ENCODE measurements at regions not wholly inside any gene's neighbourhood (a gene's known extent, or its start where the extent isn't known, plus 50 kb on each side); places are given as distances from the start of the nearest gene placed in this dataset.
A peak's percentile ranks its signal among the peaks of the same experiment; 100 is the strongest.

- no peak overlapping the region for H4K8ac ChIP-seq (ENCODE audit: low read depth, low read length)
- H4K5ac ChIP-seq (ENCODE audit: low read length): no peak overlapping the region
- no peak overlapping the region for H3K18ac ChIP-seq (ENCODE audit: low read length)
- no peaks in the 10 kb centered on the region for H3K36me3 ChIP-seq (ENCODE audit: control insufficient read depth, insufficient read depth, low read length)
- H3K4me2 ChIP-seq (ENCODE audit: low read length): no peak overlapping the region
- no peaks in the 10 kb centered on the region for H3K79me2 ChIP-seq (ENCODE audit: control insufficient read depth, insufficient read depth, low read length)
- no peak overlapping the region for H2BK120ac ChIP-seq (ENCODE audit: low read depth, low read length)
- no peak overlapping the region for H3K27ac ChIP-seq (ENCODE audit: low read depth, low read length)
- H2BK5ac ChIP-seq (ENCODE audit: low read length): no peak overlapping the region
- H3K27me3 ChIP-seq (ENCODE audit: insufficient read depth, low read length, poor library complexity): no peaks in the 10 kb centered on the region
- H3K4ac ChIP-seq (ENCODE audit: low read depth, low read length): no peak overlapping the region
- no peak overlapping the region for H3K56ac ChIP-seq (ENCODE audit: low read length)
- WGBS (ENCODE audit: extremely low coverage, insufficient coverage, low lambda C conversion rate): no CpG with 5 or more reads among the region's 2 CpGs
- no peak for DNase-seq
- no peaks in the 10 kb centered on the region for H3K79me1 ChIP-seq (ENCODE audit: low read length)
- no peak overlapping the region for H3K4me3 ChIP-seq (ENCODE audit: low read length)
- no peak overlapping the region for H2BK15ac ChIP-seq (replicated peaks; ENCODE audit: low read depth)
- no peak overlapping the region for H3K9ac ChIP-seq (ENCODE audit: low read length)
- H2AK5ac ChIP-seq (ENCODE audit: low read length): no peak overlapping the region
- H3K4me1 ChIP-seq (ENCODE audit: control insufficient read depth, low read depth, low read length): no peaks in the 10 kb centered on the region
- H3K23ac ChIP-seq (ENCODE audit: low read length): no peak overlapping the region
These were observed 588.7 kb downstream of the CCER1 start for GRCh38 chr12:90366286-90366685.

GRCh38 chr12:90360300-90360699 lies 594.7 kb downstream of the CCER1 start:
- H3K79me2 ChIP-seq (ENCODE audit: control insufficient read depth, insufficient read depth, low read length): no peaks in the 10 kb centered on the region
- H2AK5ac ChIP-seq (ENCODE audit: low read length): no peak overlapping the region
- no peak overlapping the region for H3K9ac ChIP-seq (ENCODE audit: low read length)
- H3K23ac ChIP-seq (ENCODE audit: low read length): no peak overlapping the region
- H4K5ac ChIP-seq (ENCODE audit: low read length): no peak overlapping the region
- no peak overlapping the region for H2BK15ac ChIP-seq (replicated peaks; ENCODE audit: low read depth)
- no peak overlapping the region for H3K4ac ChIP-seq (ENCODE audit: low read depth, low read length)
- no peaks in the 10 kb centered on the region for H3K27me3 ChIP-seq (ENCODE audit: insufficient read depth, low read length, poor library complexity)
- no peak overlapping the region for H3K4me2 ChIP-seq (ENCODE audit: low read length)
- H3K4me3 ChIP-seq (ENCODE audit: low read length): no peak overlapping the region
- H3K56ac ChIP-seq (ENCODE audit: low read length): no peak overlapping the region
- H4K8ac ChIP-seq (ENCODE audit: low read depth, low read length): no peak overlapping the region
- no peaks in the 10 kb centered on the region for H3K79me1 ChIP-seq (ENCODE audit: low read length)
- H3K18ac ChIP-seq (ENCODE audit: low read length): no peak overlapping the region
- no peak for DNase-seq
- no peak overlapping the region for H2BK5ac ChIP-seq (ENCODE audit: low read length)
- no peak overlapping the region for H2BK120ac ChIP-seq (ENCODE audit: low read depth, low read length)
- no peaks in the 10 kb centered on the region for H3K36me3 ChIP-seq (ENCODE audit: control insufficient read depth, insufficient read depth, low read length)
- H3K27ac ChIP-seq (ENCODE audit: low read depth, low read length): no peak overlapping the region
- no peaks in the 10 kb centered on the region for H3K4me1 ChIP-seq (ENCODE audit: control insufficient read depth, low read depth, low read length)

GRCh38 chr12:90355711-90356355 lies 599.1 kb downstream of the CCER1 start:
- no CpG with 5 or more reads among the region's 8 CpGs for WGBS (ENCODE audit: extremely low coverage, insufficient coverage, low lambda C conversion rate)

GRCh38 chr12:90343966-90344365 lies 611.0 kb downstream of the CCER1 start:
- Histone ChIP-seq H3K4me2 (ENCODE audit: low read length) (no peak overlapping the region), H3K56ac (ENCODE audit: low read length) (no peak overlapping the region), H3K27me3 (ENCODE audit: insufficient read depth, low read length, poor library complexity) (no peaks in the 10 kb centered on the region), H3K23ac (ENCODE audit: low read length) (no peak overlapping the region), H3K79me1 (ENCODE audit: low read length) (no peaks in the 10 kb centered on the region), H3K36me3 (ENCODE audit: control insufficient read depth, insufficient read depth, low read length) (no peaks in the 10 kb centered on the region), H3K9ac (ENCODE audit: low read length) (no peak overlapping the region), H2BK120ac (ENCODE audit: low read depth, low read length) (no peak overlapping the region), H4K5ac (ENCODE audit: low read length) (no peak overlapping the region), H3K27ac (ENCODE audit: low read depth, low read length) (no peak overlapping the region), H3K4ac (ENCODE audit: low read depth, low read length) (no peak overlapping the region), H3K4me1 (ENCODE audit: control insufficient read depth, low read depth, low read length) (no peaks in the 10 kb centered on the region), H3K18ac (ENCODE audit: low read length) (no peak overlapping the region), H2BK15ac (replicated peaks; ENCODE audit: low read depth) (no peak overlapping the region), H3K79me2 (ENCODE audit: control insufficient read depth, insufficient read depth, low read length) (no peaks in the 10 kb centered on the region), H2AK5ac (ENCODE audit: low read length) (no peak overlapping the region), H4K8ac (ENCODE audit: low read depth, low read length) (no peak overlapping the region), H3K4me3 (ENCODE audit: low read length) (no peak overlapping the region), H2BK5ac (ENCODE audit: low read length) (no peak overlapping the region)
- DNase-seq: no peak
- no CpG with 5 or more reads among the region's 2 CpGs for WGBS (ENCODE audit: extremely low coverage, insufficient coverage, low lambda C conversion rate)

More at GRCh38 chr12:90355711-90356355, 599.1 kb downstream of the CCER1 start:
- no peak overlapping the region for H3K56ac ChIP-seq (ENCODE audit: low read length)
- no peak overlapping the region for H3K18ac ChIP-seq (ENCODE audit: low read length)
- H3K27ac ChIP-seq (ENCODE audit: low read depth, low read length): no peak overlapping the region
- DNase-seq: peak; percentile 29
- no peak overlapping the region for H3K4me2 ChIP-seq (ENCODE audit: low read length)
- no peak overlapping the region for H4K8ac ChIP-seq (ENCODE audit: low read depth, low read length)
- no peak overlapping the region for H3K23ac ChIP-seq (ENCODE audit: low read length)
- no peaks in the 10 kb centered on the region for H3K4me1 ChIP-seq (ENCODE audit: control insufficient read depth, low read depth, low read length)
- H3K36me3 ChIP-seq (ENCODE audit: control insufficient read depth, insufficient read depth, low read length): no peaks in the 10 kb centered on the region
- H2BK120ac ChIP-seq (ENCODE audit: low read depth, low read length): no peak overlapping the region
- no peak overlapping the region for H2BK5ac ChIP-seq (ENCODE audit: low read length)
- no peak overlapping the region for H2BK15ac ChIP-seq (replicated peaks; ENCODE audit: low read depth)
- no peaks in the 10 kb centered on the region for H3K79me2 ChIP-seq (ENCODE audit: control insufficient read depth, insufficient read depth, low read length)
- H3K4me3 ChIP-seq (ENCODE audit: low read length): no peak overlapping the region
- no peak overlapping the region for H3K4ac ChIP-seq (ENCODE audit: low read depth, low read length)
- no peak overlapping the region for H3K9ac ChIP-seq (ENCODE audit: low read length)
- no peak overlapping the region for H4K5ac ChIP-seq (ENCODE audit: low read length)
- H2AK5ac ChIP-seq (ENCODE audit: low read length): no peak overlapping the region
- H3K27me3 ChIP-seq (ENCODE audit: insufficient read depth, low read length, poor library complexity): no peaks in the 10 kb centered on the region
- H3K79me1 ChIP-seq (ENCODE audit: low read length): no peaks in the 10 kb centered on the region

- no peaks in the 10 kb centered on the region for H3K36me3 ChIP-seq (ENCODE audit: control insufficient read depth, insufficient read depth, low read length)
- H2BK15ac ChIP-seq (replicated peaks; ENCODE audit: low read depth): no peak overlapping the region
- no peaks in the 10 kb centered on the region for H3K79me2 ChIP-seq (ENCODE audit: control insufficient read depth, insufficient read depth, low read length)
- H3K23ac ChIP-seq (ENCODE audit: low read length): no peak overlapping the region
- H2BK5ac ChIP-seq (ENCODE audit: low read length): no peak overlapping the region
- H2BK120ac ChIP-seq (ENCODE audit: low read depth, low read length): no peak overlapping the region
- H4K8ac ChIP-seq (ENCODE audit: low read depth, low read length): no peak overlapping the region
- no peak overlapping the region for H2AK5ac ChIP-seq (ENCODE audit: low read length)
- H3K9ac ChIP-seq (ENCODE audit: low read length): no peak overlapping the region
- no peak overlapping the region for H3K4me2 ChIP-seq (ENCODE audit: low read length)
- no peak overlapping the region for H4K5ac ChIP-seq (ENCODE audit: low read length)
- H3K4me3 ChIP-seq (ENCODE audit: low read length): no peak overlapping the region
- no peak overlapping the region for H3K56ac ChIP-seq (ENCODE audit: low read length)
- peaks cover 4% of the 10 kb centered on the region for H3K4me1 ChIP-seq (ENCODE audit: control insufficient read depth, low read depth, low read length)
- H3K18ac ChIP-seq (ENCODE audit: low read length): no peak overlapping the region
- DNase-seq: no peak
- WGBS (ENCODE audit: extremely low coverage, insufficient coverage, low lambda C conversion rate): no CpG with 5 or more reads among the region's 2 CpGs
- no peaks in the 10 kb centered on the region for H3K79me1 ChIP-seq (ENCODE audit: low read length)
- no peaks in the 10 kb centered on the region for H3K27me3 ChIP-seq (ENCODE audit: insufficient read depth, low read length, poor library complexity)
- H3K27ac ChIP-seq (ENCODE audit: low read depth, low read length): no peak overlapping the region
- no peak overlapping the region for H3K4ac ChIP-seq (ENCODE audit: low read depth, low read length)
These were observed 612.9 kb downstream of the CCER1 start for GRCh38 chr12:90342081-90342480.

GRCh38 chr12:90339837-90340236 lies 615.1 kb downstream of the CCER1 start:
- Histone ChIP-seq H3K79me2 (ENCODE audit: control insufficient read depth, insufficient read depth, low read length) (no peaks in the 10 kb centered on the region), H3K27me3 (ENCODE audit: insufficient read depth, low read length, poor library complexity) (no peaks in the 10 kb centered on the region), H4K8ac (ENCODE audit: low read depth, low read length) (no peak overlapping the region), H3K4me1 (ENCODE audit: control insufficient read depth, low read depth, low read length) (peaks cover 4% of the 10 kb centered on the region), H3K36me3 (ENCODE audit: control insufficient read depth, insufficient read depth, low read length) (no peaks in the 10 kb centered on the region), H3K27ac (ENCODE audit: low read depth, low read length) (no peak overlapping the region), H3K9ac (ENCODE audit: low read length) (no peak overlapping the region), H2BK5ac (ENCODE audit: low read length) (no peak overlapping the region), H3K23ac (ENCODE audit: low read length) (no peak overlapping the region), H2AK5ac (ENCODE audit: low read length) (no peak overlapping the region), H3K4ac (ENCODE audit: low read depth, low read length) (no peak overlapping the region), H2BK15ac (replicated peaks; ENCODE audit: low read depth) (peak overlapping the region; percentile 45), H3K4me2 (ENCODE audit: low read length) (no peak overlapping the region), H3K18ac (ENCODE audit: low read length) (no peak overlapping the region), H3K56ac (ENCODE audit: low read length) (no peak overlapping the region), H4K5ac (ENCODE audit: low read length) (no peak overlapping the region), H2BK120ac (ENCODE audit: low read depth, low read length) (no peak overlapping the region), H3K4me3 (ENCODE audit: low read length) (no peak overlapping the region), H3K79me1 (ENCODE audit: low read length) (no peaks in the 10 kb centered on the region)
- no peak for DNase-seq
- WGBS (ENCODE audit: extremely low coverage, insufficient coverage, low lambda C conversion rate): no CpG with 5 or more reads among the region's 4 CpGs

All from mesendoderm (in vitro differentiated cells).